Smooth muscle cell (in vitro differentiated cells): ENCODE measurements at regions not wholly inside any gene's neighbourhood (a gene's known extent, or its start where the extent isn't known, plus 50 kb on each side); places are given as distances from the start of the nearest gene placed in this dataset. TPM values are rescaled to one million over a fixed set of nuclear protein-coding genes. Genes with fewer than 3 reads are reported as not detected.

Experiments
- DNase-seq: peaks from one replicate; lab custom pipeline; 2025; ENCODE audit not compliant: unreplicated experiment; lab: John Stamatoyannopoulos, UW
- H2AFZ ChIP-seq: fragments of 200-600 bp; sonication (generic); 2 replicates; pipeline ENCODE4 v1.6.0; 2016; ENCODE audit warnings: antibody characterized with exemption, low read depth, mild to moderate bottlenecking
- H3F3A ChIP-seq: fragments of 200-600 bp; sonication (generic); 2 replicates; pipeline ENCODE4 v1.6.0; 2017; ENCODE audit warnings: antibody characterized with exemption, low read depth
- H3K27ac ChIP-seq: fragments of 200-600 bp; sonication (generic); 2 replicates; pipeline ENCODE4 v1.5.1; 2016; ENCODE audit warnings: low read depth, mild to moderate bottlenecking
- H3K27me3 ChIP-seq: fragments of 200-600 bp; sonication (generic); 2 replicates; pipeline ENCODE4 v1.6.1; 2016; ENCODE audit warnings: low read depth, mild to moderate bottlenecking
- H3K36me3 ChIP-seq: fragments of 200-600 bp; sonication (generic); 2 replicates; pipeline ENCODE4 v1.5.1; 2016; ENCODE audit warnings: low read depth
- H3K4me1 ChIP-seq: fragments of 200-600 bp; sonication (generic); 2 replicates; pipeline ENCODE4 v1.5.1; 2016; ENCODE audit warnings: low read depth
- H3K4me2 ChIP-seq: fragments of 200-600 bp; sonication (generic); 2 replicates; pipeline ENCODE4 v1.6.0; 2016; ENCODE audit warnings: mild to moderate bottlenecking
- H3K4me3 ChIP-seq: fragments of 200-600 bp; sonication (generic); 2 replicates; pipeline ENCODE4 v1.5.1; 2016; ENCODE audit warnings: mild to moderate bottlenecking
- H3K79me2 ChIP-seq: fragments of 200-600 bp; sonication (generic); 2 replicates; pipeline ENCODE4 v1.6.0; 2016; ENCODE audit warnings: low read depth, mild to moderate bottlenecking
- H3K9ac ChIP-seq: fragments of 200-600 bp; sonication (generic); 2 replicates; pipeline ENCODE4 v1.6.0; 2016; ENCODE audit warnings: low read depth
- H3K9me3 ChIP-seq: fragments of 200-600 bp; sonication (generic); replicated peaks from 2 replicates; pipeline ENCODE4 v1.5.1; 2016; ENCODE audit warnings: low read depth
- H4K20me1 ChIP-seq: fragments of 200-600 bp; sonication (generic); 2 replicates; pipeline ENCODE4 v1.6.0; 2016; ENCODE audit warnings: low read depth
- CTCF ChIP-seq: fragments of 200-600 bp; sonication (generic); IDR thresholded peaks from 2 replicates; pipeline ENCODE4 v1.5.1; 2017; ENCODE audit warnings: borderline replicate concordance, mild to moderate bottlenecking, antibody characterized with exemption; ENCODE audit not compliant: insufficient read depth, poor library complexity, severe bottlenecking
- WGBS: methylation state at CpG from one replicate; pipeline ENCODE4 v1.1.7; 2016; ENCODE audit warnings: low lambda C conversion rate; 5-methylcytosine and 5-hydroxymethylcytosine counted together
- small RNA-seq: library from RNA; depleted of rRNA; stranded (forward); fragments of <200 nt; gene quantifications from one replicate; pipeline ENCODE3, GENCODE V24; 2014

- H4K20me1 ChIP-seq, result no peaks in the 10 kb centered on the region
- H3K36me3 ChIP-seq, result no peaks in the 10 kb centered on the region
- no peak for DNase-seq
- H3K4me1 ChIP-seq, result no peaks in the 10 kb centered on the region
- no peaks in the 10 kb centered on the region for H3F3A ChIP-seq
- H3K4me2 ChIP-seq, result no peak overlapping the region
- 92% methylated on average over 5 of the region's 5 CpGs for WGBS
- H3K27ac ChIP-seq, result no peak overlapping the region
- no peak for TF ChIP-seq CTCF
- no peaks in the 10 kb centered on the region for H3K9me3 ChIP-seq
- H2AFZ ChIP-seq, result no peak overlapping the region
- no peaks in the 10 kb centered on the region for H3K79me2 ChIP-seq
- H3K27me3 ChIP-seq, result no peaks in the 10 kb centered on the region
- H3K9ac ChIP-seq, result no peak overlapping the region
- H3K4me3 ChIP-seq, result no peak overlapping the region
Measured at GRCh38 chr1:184806296-184806721, 51.7 kb upstream of the EDEM3 start.

- Histone ChIP-seq H3K9ac (no peak overlapping the region), H3K27me3 (no peaks in the 10 kb centered on the region), H3K9me3 (no peaks in the 10 kb centered on the region), H3K27ac (no peak overlapping the region), H3K4me3 (no peak overlapping the region), H3F3A (no peaks in the 10 kb centered on the region), H3K79me2 (no peaks in the 10 kb centered on the region), H4K20me1 (no peaks in the 10 kb centered on the region), H3K36me3 (no peaks in the 10 kb centered on the region), H2AFZ (no peak overlapping the region), H3K4me2 (no peak overlapping the region), H3K4me1 (no peaks in the 10 kb centered on the region)
- peak; percentile 90 for TF ChIP-seq CTCF
- 28% methylated on average over 13 of the region's 13 CpGs for WGBS
- peak; percentile 49 for DNase-seq
Measured at GRCh38 chr1:184805667-184806295, 51.1 kb upstream of the EDEM3 start.

Small RNAs in the stretch of these regions (small RNA-seq; reads per million reads assigned to genes)
- gene RNU7-13P, result not detected
